Stimulated activated CD8-positive, alpha-beta memory T cell treated with anti-CD3 and anti-CD28 coated beads, Interleukin-4, amount 100 ng/mL, for 4 hours (primary cell): ENCODE measurements at regions not wholly inside any gene's neighbourhood (a gene's known extent, or its start where the extent isn't known, plus 50 kb on each side); places are given as distances from the start of the nearest gene placed in this dataset.
"Not testable (repeated sequence)": the region's sequence is repeated elsewhere in the genome, so short reads cannot be mapped to it uniquely, and the experiment has no call there.

ENCODE experiments used
- DNase-seq, 2 donors: peaks; one replicate each; pipeline ENCODE4 v3.0.0-alpha.2; 2020; ENCODE audit warnings: low read depth in 2 of 2, low spot score in 1 of 2

- not testable (repeated sequence) for DNase-seq
Observed at GRCh38 chr14:105620865-105621471, 94.6 kb downstream of the TMEM121 start.

- not testable (repeated sequence) for DNase-seq
Observed at GRCh38 chr14:105621479-105622328, 95.3 kb downstream of the TMEM121 start.

- no peak for DNase-seq
Observed at GRCh38 chr14:105622329-105622955, 96.1 kb downstream of the TMEM121 start.

GRCh38 chr14:105623178-105623577, 96.8 kb downstream of the TMEM121 start:
- DNase-seq: not testable (repeated sequence)

- not testable (repeated sequence) for DNase-seq
Observed at GRCh38 chr14:105624346-105624745, 98.0 kb downstream of the TMEM121 start.

DNA sequence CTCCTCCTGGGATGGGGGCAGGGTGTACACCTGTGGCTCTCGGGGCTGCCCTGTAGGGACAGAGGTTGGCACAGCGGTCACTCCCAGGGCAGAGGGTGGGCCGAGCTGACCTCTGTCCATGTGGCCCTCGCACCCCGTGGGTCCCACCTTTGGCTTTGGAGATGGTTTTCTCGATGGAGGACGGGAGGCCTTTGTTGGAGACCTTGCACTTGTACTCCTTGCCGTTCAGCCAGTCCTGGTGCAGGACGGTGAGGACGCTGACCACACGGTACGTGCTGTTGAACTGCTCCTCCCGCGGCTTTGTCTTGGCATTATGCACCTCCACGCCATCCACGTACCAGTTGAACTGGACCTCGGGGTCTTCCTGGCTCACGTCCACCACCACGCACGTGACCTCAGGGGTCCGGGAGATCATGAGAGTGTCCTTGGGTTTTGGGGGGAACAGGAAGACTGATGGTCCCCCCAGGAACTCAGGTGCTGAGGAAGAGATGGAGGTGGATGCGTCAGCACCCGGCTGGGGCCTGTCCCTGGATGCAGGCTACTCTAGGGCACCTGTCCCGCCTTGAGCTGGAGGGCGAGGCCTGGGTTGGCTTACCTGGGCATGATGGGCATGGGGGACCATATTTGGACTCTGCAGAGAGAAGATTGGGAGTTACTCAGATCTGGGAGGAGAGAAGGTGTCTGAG, 98.5 kb downstream of the TMEM121 start:
- DNase-seq: not testable (repeated sequence)

DNA sequence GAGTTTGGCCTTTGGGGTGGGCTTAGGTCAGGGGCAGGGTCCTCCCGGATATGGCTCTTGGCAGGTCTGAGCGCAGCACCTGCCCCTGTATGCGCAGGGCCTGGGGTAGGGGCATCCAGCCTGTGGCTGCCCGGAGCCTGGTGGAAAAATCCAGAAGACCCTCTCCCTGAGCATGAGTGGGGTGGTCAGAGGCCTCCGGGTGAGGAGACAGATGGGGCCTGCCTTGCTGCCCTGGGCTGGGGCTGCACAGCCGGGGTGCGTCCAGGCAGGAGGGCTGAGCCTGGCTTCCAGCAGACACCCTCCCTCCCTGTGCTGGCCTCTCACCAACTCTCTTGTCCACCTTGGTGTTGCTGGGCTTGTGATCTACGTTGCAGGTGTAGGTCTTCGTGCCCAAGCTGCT, 99.1 kb downstream of the TMEM121 start:
- DNase-seq: not testable (repeated sequence)

GRCh38 chr14:105626111-105626510, 99.7 kb downstream of the TMEM121 start:
- DNase-seq: not testable (repeated sequence)

GRCh38 chr14:105626651-105627050, 100.3 kb downstream of the TMEM121 start:
- DNase-seq: not testable (repeated sequence)

GRCh38 chr14:105627287-105627686, 100.9 kb downstream of the TMEM121 start:
- not testable (repeated sequence) for DNase-seq

- DNase-seq: no peak
Observed at GRCh38 chr14:105627701-105628100, 101.3 kb downstream of the TMEM121 start.

DNA sequence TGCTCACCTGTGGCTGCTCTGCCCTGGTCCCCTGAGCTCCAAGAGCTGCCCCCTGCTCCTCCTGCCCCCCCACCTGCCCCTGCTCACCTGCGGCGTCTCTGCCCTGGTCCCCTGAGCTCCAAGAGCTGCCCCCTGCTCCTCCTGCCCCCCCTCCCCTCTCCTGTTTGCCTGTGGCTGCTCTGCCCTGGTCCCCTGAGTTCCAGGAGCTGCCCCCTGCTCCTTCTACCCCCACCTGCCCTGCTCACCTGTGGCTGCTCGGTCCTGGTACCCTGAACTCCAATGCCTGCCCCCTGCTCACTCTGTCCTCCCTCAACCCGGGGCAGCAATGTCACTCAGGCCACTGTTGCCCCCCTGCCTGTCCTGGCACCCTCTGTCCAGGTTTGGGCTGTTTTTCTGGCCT, 101.7 kb downstream of the TMEM121 start:
- DNase-seq: not testable (repeated sequence)

GRCh38 chr14:105628531-105629067, 102.2 kb downstream of the TMEM121 start:
- DNase-seq: not testable (repeated sequence)

GRCh38 chr14:105629091-105629885, 102.9 kb downstream of the TMEM121 start:
- not testable (repeated sequence) for DNase-seq

GRCh38 chr14:105629886-105630215, 103.5 kb downstream of the TMEM121 start:
- no peak for DNase-seq

GRCh38 chr14:105630293-105630934, 104.0 kb downstream of the TMEM121 start:
- DNase-seq: not testable (repeated sequence)

- not testable (repeated sequence) for DNase-seq
Observed at GRCh38 chr14:105630935-105631779, 104.8 kb downstream of the TMEM121 start.

DNA sequence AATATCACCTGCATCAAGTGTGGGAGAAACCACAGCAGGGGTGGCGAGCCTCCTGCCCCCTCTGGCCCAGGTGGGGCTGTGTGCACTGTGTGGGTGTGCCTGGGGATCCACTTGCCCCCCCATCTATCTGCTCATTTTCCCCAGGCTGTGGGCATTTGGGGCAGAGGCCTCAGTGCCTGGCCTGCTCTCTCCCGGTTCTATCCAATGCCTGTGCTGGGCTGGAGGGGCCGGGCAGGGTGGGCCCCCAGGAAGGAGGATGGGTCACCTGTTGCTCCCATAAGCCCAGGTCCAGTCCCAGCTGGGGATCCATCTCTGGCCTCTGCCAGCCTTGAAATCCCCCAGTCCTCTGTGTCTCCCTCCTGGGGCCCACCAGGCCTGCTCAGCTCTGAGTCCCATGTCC, 105.6 kb downstream of the TMEM121 start:
- no peak for DNase-seq

DNA sequence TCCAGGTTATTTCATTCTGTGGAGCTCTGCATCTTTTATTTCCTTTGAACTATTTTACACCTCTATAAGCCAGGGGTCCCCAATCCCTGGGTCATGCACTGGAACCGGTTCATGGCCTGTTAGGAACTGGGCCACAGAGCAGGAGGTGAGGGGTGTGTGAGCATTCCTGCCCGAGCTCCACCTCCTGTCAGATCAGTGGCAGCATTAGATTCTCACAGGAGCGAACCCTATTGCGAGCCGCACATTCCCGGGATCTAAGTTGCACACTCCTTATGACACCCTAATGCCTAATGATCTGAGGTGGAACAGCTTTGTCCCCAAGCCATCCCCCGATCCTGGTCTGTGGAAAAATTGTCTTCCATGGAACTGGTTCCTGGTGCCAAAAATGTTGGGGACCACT, 107.2 kb downstream of the TMEM121 start:
- DNase-seq: not testable (repeated sequence)
